ENCODE measurements at regions not wholly inside any gene's neighbourhood (a gene's known extent, or its start where the extent isn't known, plus 50 kb on each side); places are given as distances from the start of the nearest gene placed in this dataset.
"Not testable (repeated sequence)": the region's sequence is repeated elsewhere in the genome, so short reads cannot be mapped to it uniquely, and the experiment has no call there.

GRCh38 chr9:25850803-25851202 is 172.6 kb upstream of the TUSC1 start:
- in situ Hi-C loops (cut with HindIII; ENCODE audit: low pct_ligation_motif_present, low pct_unique_long_range_greater_than_20kb, low sequenced_read_pairs), result no loop called here
- no peak for DNase-seq

- no peak for DNase-seq
- in situ Hi-C loops (cut with HindIII; ENCODE audit: low pct_ligation_motif_present, low pct_unique_long_range_greater_than_20kb, low sequenced_read_pairs), result no loop called here
Measured at GRCh38 chr9:25845867-25846266, 167.6 kb upstream of the TUSC1 start.

GRCh38 chr9:25830381-25830780 is 152.1 kb upstream of the TUSC1 start:
- no peak for DNase-seq
- in situ Hi-C loops (cut with HindIII; ENCODE audit: low pct_ligation_motif_present, low pct_unique_long_range_greater_than_20kb, low sequenced_read_pairs), result no loop called here

GRCh38 chr9:25827626-25828025 is 149.4 kb upstream of the TUSC1 start:
- in situ Hi-C loops (cut with HindIII; ENCODE audit: low pct_ligation_motif_present, low pct_unique_long_range_greater_than_20kb, low sequenced_read_pairs), result no loop called here
- no peak for DNase-seq

GRCh38 chr9:25816439-25816838 is 138.2 kb upstream of the TUSC1 start:
- DNase-seq, result no peak
- in situ Hi-C loops (cut with HindIII; ENCODE audit: low pct_ligation_motif_present, low pct_unique_long_range_greater_than_20kb, low sequenced_read_pairs), result no loop called here

GRCh38 chr9:25814023-25814422 is 135.8 kb upstream of the TUSC1 start:
- no peak for DNase-seq
- in situ Hi-C loops (cut with HindIII; ENCODE audit: low pct_ligation_motif_present, low pct_unique_long_range_greater_than_20kb, low sequenced_read_pairs), result no loop called here

GRCh38 chr9:25813478-25813877 is 135.2 kb upstream of the TUSC1 start:
- in situ Hi-C loops (cut with HindIII; ENCODE audit: low pct_ligation_motif_present, low pct_unique_long_range_greater_than_20kb, low sequenced_read_pairs), result no loop called here
- no peak for DNase-seq

GRCh38 chr9:25808554-25808953 is 130.3 kb upstream of the TUSC1 start:
- in situ Hi-C loops (cut with HindIII; ENCODE audit: low pct_ligation_motif_present, low pct_unique_long_range_greater_than_20kb, low sequenced_read_pairs), result no loop called here
- no peak for DNase-seq

- in situ Hi-C loops (cut with HindIII; ENCODE audit: low pct_ligation_motif_present, low pct_unique_long_range_greater_than_20kb, low sequenced_read_pairs), result no loop called here
- no peak for DNase-seq
Measured at GRCh38 chr9:25804856-25805255, 126.6 kb upstream of the TUSC1 start.

GRCh38 chr9:25801989-25802388 is 123.7 kb upstream of the TUSC1 start:
- in situ Hi-C loops (cut with HindIII; ENCODE audit: low pct_ligation_motif_present, low pct_unique_long_range_greater_than_20kb, low sequenced_read_pairs); DNase-seq: not testable (repeated sequence)

GRCh38 chr9:25773805-25774204 is 95.6 kb upstream of the TUSC1 start:
- in situ Hi-C loops (cut with HindIII; ENCODE audit: low pct_ligation_motif_present, low pct_unique_long_range_greater_than_20kb, low sequenced_read_pairs), result no loop called here
- DNase-seq, result no peak

GRCh38 chr9:25755951-25756350 is 77.7 kb upstream of the TUSC1 start:
- no peak for DNase-seq
- in situ Hi-C loops (cut with HindIII; ENCODE audit: low pct_ligation_motif_present, low pct_unique_long_range_greater_than_20kb, low sequenced_read_pairs), result no loop called here

- no peak for DNase-seq
- in situ Hi-C loops (cut with HindIII; ENCODE audit: low pct_ligation_motif_present, low pct_unique_long_range_greater_than_20kb, low sequenced_read_pairs), result no loop called here
Measured at GRCh38 chr9:25752398-25752797, 74.2 kb upstream of the TUSC1 start.

GRCh38 chr9:25742256-25742655 is 64.0 kb upstream of the TUSC1 start:
- in situ Hi-C loops (cut with HindIII; ENCODE audit: low pct_ligation_motif_present, low pct_unique_long_range_greater_than_20kb, low sequenced_read_pairs), result no loop called here
- DNase-seq, result no peak

- DNase-seq, result no peak
- in situ Hi-C loops (cut with HindIII; ENCODE audit: low pct_ligation_motif_present, low pct_unique_long_range_greater_than_20kb, low sequenced_read_pairs), result no loop called here
Measured at GRCh38 chr9:25733336-25733982, 55.2 kb upstream of the TUSC1 start.

GRCh38 chr9:25731895-25732794 is 53.9 kb upstream of the TUSC1 start:
- in situ Hi-C loops (cut with HindIII; ENCODE audit: low pct_ligation_motif_present, low pct_unique_long_range_greater_than_20kb, low sequenced_read_pairs); DNase-seq: not testable (repeated sequence)
